Effector CD8-positive, alpha-beta T cell (primary cell): ENCODE measurements at regions not wholly inside any gene's neighbourhood (a gene's known extent, or its start where the extent isn't known, plus 50 kb on each side); places are given as distances from the start of the nearest gene placed in this dataset.
"Not testable (repeated sequence)": the region's sequence is repeated elsewhere in the genome, so short reads cannot be mapped to it uniquely, and the experiment has no call there.

ENCODE experiments used
- DNase-seq: peaks from one replicate; lab custom pipeline; 2025; lab: John Stamatoyannopoulos, UW

- no peak for DNase-seq
These were observed 265.3 kb upstream of the STARD13 start for GRCh38 chr13:33550885-33551284.

- DNase-seq: no peak
These were observed 262.8 kb upstream of the RFC3 start for GRCh38 chr13:33554919-33555791.

- DNase-seq: no peak
These were observed 261.1 kb upstream of the RFC3 start for GRCh38 chr13:33556828-33557227.

- no peak for DNase-seq
These were observed 257.2 kb upstream of the RFC3 start for GRCh38 chr13:33560726-33561125.

- DNase-seq: no peak
These were observed 256.3 kb upstream of the RFC3 start for GRCh38 chr13:33561627-33562026.

GRCh38 chr13:33571618-33572017, 246.3 kb upstream of the RFC3 start:
- no peak for DNase-seq

GRCh38 chr13:33572322-33572721, 245.6 kb upstream of the RFC3 start:
- DNase-seq: not testable (repeated sequence)

GRCh38 chr13:33575378-33575777, 242.6 kb upstream of the RFC3 start:
- no peak for DNase-seq

- no peak for DNase-seq
These were observed 240.9 kb upstream of the RFC3 start for GRCh38 chr13:33577007-33577406.

- no peak for DNase-seq
These were observed 239.2 kb upstream of the RFC3 start for GRCh38 chr13:33578786-33579185.

- DNase-seq: no peak
These were observed 235.8 kb upstream of the RFC3 start for GRCh38 chr13:33582121-33582520.

- DNase-seq: no peak
These were observed 234.6 kb upstream of the RFC3 start for GRCh38 chr13:33583398-33583797.

- no peak for DNase-seq
These were observed 227.0 kb upstream of the RFC3 start for GRCh38 chr13:33590936-33591335.

- DNase-seq: no peak
These were observed 211.3 kb upstream of the RFC3 start for GRCh38 chr13:33606692-33607091.

- DNase-seq: no peak
These were observed 207.4 kb upstream of the RFC3 start for GRCh38 chr13:33610438-33611120.

GRCh38 chr13:33611121-33611805, 206.7 kb upstream of the RFC3 start:
- no peak for DNase-seq

- no peak for DNase-seq
These were observed 205.0 kb upstream of the RFC3 start for GRCh38 chr13:33612641-33613638.

- DNase-seq: no peak
These were observed 202.5 kb upstream of the RFC3 start for GRCh38 chr13:33615436-33615835.

GRCh38 chr13:33616130-33616529, 201.8 kb upstream of the RFC3 start:
- no peak for DNase-seq

GRCh38 chr13:33617055-33617454, 200.9 kb upstream of the RFC3 start:
- no peak for DNase-seq

- DNase-seq: no peak
These were observed 193.7 kb upstream of the RFC3 start for GRCh38 chr13:33624253-33624652.
